C4-2B (cell line): ENCODE measurements at regions not wholly inside any gene's neighbourhood (a gene's known extent, or its start where the extent isn't known, plus 50 kb on each side); places are given as distances from the start of the nearest gene placed in this dataset.

Experiments used
- ZFX ChIP-seq: fragments of 450-650 bp; IDR thresholded peaks from 2 replicates; pipeline ENCODE4 v1.6.1; 2017
- TF ChIP-seq, protein P1 (sequence below): fragments of 450-650 bp; conservative IDR thresholded peaks from 2 replicates; pipeline ENCODE4 v1.5.1; 2017; ENCODE audit warnings: mild to moderate bottlenecking

DNA sequence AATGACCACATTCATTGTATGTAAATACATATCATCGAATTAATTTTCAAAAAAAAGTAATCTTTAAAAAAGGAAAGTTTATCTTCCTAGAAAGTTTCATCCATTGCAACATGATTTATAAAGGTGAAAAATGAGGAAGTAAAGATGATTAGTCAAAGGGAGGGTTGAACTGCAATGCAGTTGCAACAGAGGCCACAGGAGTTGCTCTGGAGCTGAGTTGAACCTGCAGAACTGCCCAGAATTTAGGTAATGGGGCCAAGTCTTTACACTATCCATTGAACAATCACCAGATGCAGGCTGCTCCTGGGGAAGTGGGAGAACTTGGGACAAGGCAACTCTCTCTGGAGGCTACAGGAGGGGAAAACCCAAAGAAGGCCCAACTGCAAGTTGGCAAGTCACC, 390.7 kb downstream of the METTL4 start:
- TF ChIP-seq, protein P1, sequence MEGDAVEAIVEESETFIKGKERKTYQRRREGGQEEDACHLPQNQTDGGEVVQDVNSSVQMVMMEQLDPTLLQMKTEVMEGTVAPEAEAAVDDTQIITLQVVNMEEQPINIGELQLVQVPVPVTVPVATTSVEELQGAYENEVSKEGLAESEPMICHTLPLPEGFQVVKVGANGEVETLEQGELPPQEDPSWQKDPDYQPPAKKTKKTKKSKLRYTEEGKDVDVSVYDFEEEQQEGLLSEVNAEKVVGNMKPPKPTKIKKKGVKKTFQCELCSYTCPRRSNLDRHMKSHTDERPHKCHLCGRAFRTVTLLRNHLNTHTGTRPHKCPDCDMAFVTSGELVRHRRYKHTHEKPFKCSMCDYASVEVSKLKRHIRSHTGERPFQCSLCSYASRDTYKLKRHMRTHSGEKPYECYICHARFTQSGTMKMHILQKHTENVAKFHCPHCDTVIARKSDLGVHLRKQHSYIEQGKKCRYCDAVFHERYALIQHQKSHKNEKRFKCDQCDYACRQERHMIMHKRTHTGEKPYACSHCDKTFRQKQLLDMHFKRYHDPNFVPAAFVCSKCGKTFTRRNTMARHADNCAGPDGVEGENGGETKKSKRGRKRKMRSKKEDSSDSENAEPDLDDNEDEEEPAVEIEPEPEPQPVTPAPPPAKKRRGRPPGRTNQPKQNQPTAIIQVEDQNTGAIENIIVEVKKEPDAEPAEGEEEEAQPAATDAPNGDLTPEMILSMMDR: no peak; the same call in 1 of the 2 replicates
- no peak for TF ChIP-seq ZFX
